ENCODE measurements at regions not wholly inside any gene's neighbourhood (a gene's known extent, or its start where the extent isn't known, plus 50 kb on each side); places are given as distances from the start of the nearest gene placed in this dataset.

DNA sequence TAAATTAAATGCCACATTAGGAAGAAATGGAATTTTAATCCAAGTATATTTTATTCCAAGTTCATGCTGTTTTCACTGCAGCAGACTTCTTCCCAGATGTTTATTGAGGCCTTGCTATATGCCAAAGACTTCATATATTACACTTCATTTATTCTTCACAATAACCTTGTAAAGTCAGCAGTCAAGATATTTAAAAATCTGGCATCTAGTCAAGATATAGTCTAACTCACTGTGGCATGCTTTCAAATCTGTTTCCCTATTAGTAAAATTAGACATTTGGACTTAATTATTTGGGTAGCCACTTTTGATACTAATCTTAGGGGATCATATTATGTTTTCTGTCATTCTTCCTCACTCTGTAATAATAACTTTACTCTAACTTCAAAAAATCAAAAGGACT lies 81.5 kb upstream of the VGLL3 start:
- TF ChIP-seq, protein P1, sequence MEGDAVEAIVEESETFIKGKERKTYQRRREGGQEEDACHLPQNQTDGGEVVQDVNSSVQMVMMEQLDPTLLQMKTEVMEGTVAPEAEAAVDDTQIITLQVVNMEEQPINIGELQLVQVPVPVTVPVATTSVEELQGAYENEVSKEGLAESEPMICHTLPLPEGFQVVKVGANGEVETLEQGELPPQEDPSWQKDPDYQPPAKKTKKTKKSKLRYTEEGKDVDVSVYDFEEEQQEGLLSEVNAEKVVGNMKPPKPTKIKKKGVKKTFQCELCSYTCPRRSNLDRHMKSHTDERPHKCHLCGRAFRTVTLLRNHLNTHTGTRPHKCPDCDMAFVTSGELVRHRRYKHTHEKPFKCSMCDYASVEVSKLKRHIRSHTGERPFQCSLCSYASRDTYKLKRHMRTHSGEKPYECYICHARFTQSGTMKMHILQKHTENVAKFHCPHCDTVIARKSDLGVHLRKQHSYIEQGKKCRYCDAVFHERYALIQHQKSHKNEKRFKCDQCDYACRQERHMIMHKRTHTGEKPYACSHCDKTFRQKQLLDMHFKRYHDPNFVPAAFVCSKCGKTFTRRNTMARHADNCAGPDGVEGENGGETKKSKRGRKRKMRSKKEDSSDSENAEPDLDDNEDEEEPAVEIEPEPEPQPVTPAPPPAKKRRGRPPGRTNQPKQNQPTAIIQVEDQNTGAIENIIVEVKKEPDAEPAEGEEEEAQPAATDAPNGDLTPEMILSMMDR (IDR thresholded peaks at IDR 0.05; ENCODE audit: low read length): no peak
- TF ChIP-seq EZH2 (IDR thresholded peaks at IDR 0.05; ENCODE audit: borderline replicate concordance, low read length): no peak
